ENCODE measurements at regions not wholly inside any gene's neighbourhood (a gene's known extent, or its start where the extent isn't known, plus 50 kb on each side); places are given as distances from the start of the nearest gene placed in this dataset.

- no peak for DNase-seq
- no peaks in the 10 kb centered on the region for H3K36me3 Mint-ChIP-seq (ENCODE audit: low read depth)
- H3K4me3 Mint-ChIP-seq: no peak overlapping the region
- H3K4me1 Mint-ChIP-seq (ENCODE audit: low read depth): no peaks in the 10 kb centered on the region
- no peaks in the 10 kb centered on the region for H3K27me3 Mint-ChIP-seq (ENCODE audit: insufficient read depth)
- peaks cover 18% of the 10 kb centered on the region for H3K9me3 Mint-ChIP-seq
- no peak for TF ChIP-seq CTCF (IDR thresholded peaks at IDR 0.05)
- H3K27ac Mint-ChIP-seq: no peak overlapping the region
Observed at GRCh38 chr3:94665922-94666321, 603.1 kb downstream of the NSUN3 start.

GRCh38 chr3:94671078-94671477 is 608.2 kb downstream of the NSUN3 start:
- H3K27ac Mint-ChIP-seq: no peak overlapping the region
- no peak overlapping the region for H3K4me3 Mint-ChIP-seq
- no peaks in the 10 kb centered on the region for H3K36me3 Mint-ChIP-seq (ENCODE audit: low read depth)
- no peak for DNase-seq
- H3K4me1 Mint-ChIP-seq (ENCODE audit: low read depth): no peaks in the 10 kb centered on the region
- H3K27me3 Mint-ChIP-seq (ENCODE audit: insufficient read depth): no peaks in the 10 kb centered on the region
- peaks cover 28% of the 10 kb centered on the region for H3K9me3 Mint-ChIP-seq
- TF ChIP-seq CTCF (IDR thresholded peaks at IDR 0.05): no peak

- no peaks in the 10 kb centered on the region for H3K36me3 Mint-ChIP-seq (ENCODE audit: low read depth)
- no peak for DNase-seq
- no peak overlapping the region for H3K27ac Mint-ChIP-seq
- peaks cover 43% of the 10 kb centered on the region for H3K9me3 Mint-ChIP-seq
- no peaks in the 10 kb centered on the region for H3K27me3 Mint-ChIP-seq (ENCODE audit: insufficient read depth)
- no peaks in the 10 kb centered on the region for H3K4me1 Mint-ChIP-seq (ENCODE audit: low read depth)
- no peak overlapping the region for H3K4me3 Mint-ChIP-seq
- no peak for TF ChIP-seq CTCF (IDR thresholded peaks at IDR 0.05)
Observed at GRCh38 chr3:94673876-94674275, 611.0 kb downstream of the NSUN3 start.

GRCh38 chr3:94686208-94686607 is 623.3 kb downstream of the NSUN3 start:
- H3K36me3 Mint-ChIP-seq (ENCODE audit: low read depth): no peaks in the 10 kb centered on the region
- TF ChIP-seq CTCF (IDR thresholded peaks at IDR 0.05): no peak
- H3K4me3 Mint-ChIP-seq: no peak overlapping the region
- H3K4me1 Mint-ChIP-seq (ENCODE audit: low read depth): no peaks in the 10 kb centered on the region
- H3K27me3 Mint-ChIP-seq (ENCODE audit: insufficient read depth): peaks cover 2% of the 10 kb centered on the region; the same call in 1 of the 2 replicates
- no peak for DNase-seq
- H3K9me3 Mint-ChIP-seq: peaks cover 32% of the 10 kb centered on the region
- H3K27ac Mint-ChIP-seq: no peak overlapping the region

GRCh38 chr3:94693997-94694640 is 631.3 kb downstream of the NSUN3 start:
- Mint-ChIP-seq H3K4me1 (ENCODE audit: low read depth) (no peaks in the 10 kb centered on the region), H3K27me3 (ENCODE audit: insufficient read depth) (peaks cover 2% of the 10 kb centered on the region; the same call in 1 of the 2 replicates), H3K27ac (no peak overlapping the region), H3K9me3 (peaks cover 35% of the 10 kb centered on the region), H3K36me3 (ENCODE audit: low read depth) (peaks cover 4% of the 10 kb centered on the region; the same call in 1 of the 2 replicates), H3K4me3 (no peak overlapping the region)
- TF ChIP-seq CTCF (IDR thresholded peaks at IDR 0.05): no peak
- no peak for DNase-seq

Measured in HFFc6 (cell line).